K562 (cell line): ENCODE measurements at regions not wholly inside any gene's neighbourhood (a gene's known extent, or its start where the extent isn't known, plus 50 kb on each side); places are given as distances from the start of the nearest gene placed in this dataset.

Source experiments
- BHLHE40 ChIP-seq: IDR thresholded peaks from 2 replicates; pipeline ENCODE4 v1.6.1; 2011; ENCODE audit warnings: low read length, improper control_type of control experiment
- CHD4 ChIP-seq: fragments of 200-600 bp; sonication (generic); IDR thresholded peaks from 3 replicates; pipeline ENCODE4 v1.6.1; 2012; ENCODE audit warnings: low read depth, mild to moderate bottlenecking, mixed read lengths, low read length, inconsistent platforms; ENCODE audit not compliant: insufficient read depth, insufficient replicate concordance, poor library complexity, severe bottlenecking
- EP300 ChIP-seq: IDR thresholded peaks from 2 replicates; pipeline ENCODE4 v1.6.1; 2012; ENCODE audit warnings: low read length, improper control_type of control experiment
- LCOR ChIP-seq: sonication (generic); formaldehyde crosslinking; IDR thresholded peaks from 2 replicates; pipeline ENCODE4 v1.8.0; 2022; ENCODE audit warnings: mild to moderate bottlenecking, missing genetic modification reagents
- TBL1XR1 ChIP-seq, 2 experiments: IDR thresholded peaks; 2 replicates each; pipeline ENCODE4 v1.6.1; 2012; ENCODE audit warnings: improper control_type of control experiment in 2 of 2, low read length in 2 of 2, mild to moderate bottlenecking in 1 of 2
- YY1 ChIP-seq, 3 experiments: IDR thresholded peaks; 2 replicates each; pipeline ENCODE4 v1.6.1; 2011; ENCODE audit warnings: low read length in 2 of 3, mild to moderate bottlenecking in 2 of 3, moderate library complexity in 2 of 3, borderline replicate concordance in 1 of 3, control low read depth in 1 of 3, low read depth in 1 of 3; ENCODE audit not compliant: insufficient read depth in 3 of 3, insufficient replicate concordance in 2 of 3, control insufficient read depth in 1 of 3, insufficient read length in 1 of 3; ENCODE audit errors: extremely low read depth in 1 of 3
- ZBTB8A ChIP-seq: fragments of 450-650 bp; IDR thresholded peaks from 2 replicates; pipeline ENCODE4 v1.6.1; 2018; ENCODE audit warnings: mild to moderate bottlenecking, moderate library complexity; ENCODE audit not compliant: partially characterized antibody
- ZNF717 ChIP-seq: fragments of 250-450 bp; sonication (Bioruptor Pico); IDR thresholded peaks from 2 replicates; pipeline ENCODE4 v1.5.0; 2021
- ZNF830 ChIP-seq: fragments of 250-450 bp; sonication (Bioruptor Pico); IDR thresholded peaks from 2 replicates; pipeline ENCODE4 v1.5.0; 2021; ENCODE audit warnings: mild to moderate bottlenecking
- ZSCAN29 ChIP-seq: fragments of 450-650 bp; IDR thresholded peaks from 2 replicates; pipeline ENCODE4 v1.6.1; 2017
- TF ChIP-seq, protein P1 (sequence below), 3 experiments: IDR thresholded peaks in 2 of 3; conservative IDR thresholded peaks in 1 of 3; 2 replicates each; pipeline ENCODE4 v1.5.1; 2011 to 2012; ENCODE audit warnings: low read length in 3 of 3, mild to moderate bottlenecking in 3 of 3, control low read depth in 2 of 3, improper control_type of control experiment in 1 of 3, inconsistent platforms in 1 of 3, low read depth in 1 of 3, mixed read lengths in 1 of 3, moderate library complexity in 1 of 3; ENCODE audit not compliant: insufficient read depth in 2 of 3

DNA sequence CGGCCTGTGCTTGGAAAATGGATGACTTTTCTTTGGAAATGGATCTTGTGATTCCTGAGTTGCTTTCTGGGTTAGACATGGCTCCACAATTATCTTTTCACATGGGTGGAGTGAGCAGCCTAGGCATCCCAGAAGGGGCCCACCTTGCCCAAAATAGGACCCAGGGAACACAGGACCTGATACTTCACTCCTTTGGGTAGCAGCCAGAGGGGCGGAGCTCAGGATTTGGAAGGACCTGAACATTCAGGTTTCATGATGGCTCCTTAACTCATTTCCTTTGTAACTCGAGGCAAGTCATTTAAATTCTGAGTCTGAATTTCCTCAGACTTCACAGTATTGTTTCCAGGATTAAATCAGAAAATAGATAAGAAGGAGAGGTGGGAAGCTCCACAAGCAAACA is 178.3 kb upstream of the ZMIZ1 start:
- TF ChIP-seq, protein P1, sequence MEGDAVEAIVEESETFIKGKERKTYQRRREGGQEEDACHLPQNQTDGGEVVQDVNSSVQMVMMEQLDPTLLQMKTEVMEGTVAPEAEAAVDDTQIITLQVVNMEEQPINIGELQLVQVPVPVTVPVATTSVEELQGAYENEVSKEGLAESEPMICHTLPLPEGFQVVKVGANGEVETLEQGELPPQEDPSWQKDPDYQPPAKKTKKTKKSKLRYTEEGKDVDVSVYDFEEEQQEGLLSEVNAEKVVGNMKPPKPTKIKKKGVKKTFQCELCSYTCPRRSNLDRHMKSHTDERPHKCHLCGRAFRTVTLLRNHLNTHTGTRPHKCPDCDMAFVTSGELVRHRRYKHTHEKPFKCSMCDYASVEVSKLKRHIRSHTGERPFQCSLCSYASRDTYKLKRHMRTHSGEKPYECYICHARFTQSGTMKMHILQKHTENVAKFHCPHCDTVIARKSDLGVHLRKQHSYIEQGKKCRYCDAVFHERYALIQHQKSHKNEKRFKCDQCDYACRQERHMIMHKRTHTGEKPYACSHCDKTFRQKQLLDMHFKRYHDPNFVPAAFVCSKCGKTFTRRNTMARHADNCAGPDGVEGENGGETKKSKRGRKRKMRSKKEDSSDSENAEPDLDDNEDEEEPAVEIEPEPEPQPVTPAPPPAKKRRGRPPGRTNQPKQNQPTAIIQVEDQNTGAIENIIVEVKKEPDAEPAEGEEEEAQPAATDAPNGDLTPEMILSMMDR (IDR thresholded peaks at IDR 0.05 in 2 of 3, conservative IDR thresholded peaks at IDR 0.05 in 1 of 3; ENCODE audit: insufficient read depth in 2 of 3, low read depth in 1 of 3, low read length in 3 of 3), result no peak
- TF ChIP-seq ZNF717 (CRISPR knock-in tag) (no peak), TBL1XR1 (IDR thresholded peaks at IDR 0.05; ENCODE audit: low read length in 2 of 2) (no peak), EP300 (no peak), ZSCAN29 (no peak), ZNF830 (CRISPR knock-in tag) (no peak), YY1 (IDR thresholded peaks at IDR 0.05; ENCODE audit: borderline replicate concordance in 1 of 3, control insufficient read depth in 1 of 3, extremely low read depth in 1 of 3, insufficient read depth in 3 of 3, insufficient read length in 1 of 3, insufficient replicate concordance in 2 of 3, low read depth in 1 of 3, low read length in 2 of 3) (no peak), BHLHE40 (no peak), LCOR (no peak), ZBTB8A (no peak), CHD4 (no peak)
